ENCODE measurements at regions not wholly inside any gene's neighbourhood (a gene's known extent, or its start where the extent isn't known, plus 50 kb on each side); places are given as distances from the start of the nearest gene placed in this dataset.
"Not testable (repeated sequence)": the region's sequence is repeated elsewhere in the genome, so short reads cannot be mapped to it uniquely, and the experiment has no call there.

DNA sequence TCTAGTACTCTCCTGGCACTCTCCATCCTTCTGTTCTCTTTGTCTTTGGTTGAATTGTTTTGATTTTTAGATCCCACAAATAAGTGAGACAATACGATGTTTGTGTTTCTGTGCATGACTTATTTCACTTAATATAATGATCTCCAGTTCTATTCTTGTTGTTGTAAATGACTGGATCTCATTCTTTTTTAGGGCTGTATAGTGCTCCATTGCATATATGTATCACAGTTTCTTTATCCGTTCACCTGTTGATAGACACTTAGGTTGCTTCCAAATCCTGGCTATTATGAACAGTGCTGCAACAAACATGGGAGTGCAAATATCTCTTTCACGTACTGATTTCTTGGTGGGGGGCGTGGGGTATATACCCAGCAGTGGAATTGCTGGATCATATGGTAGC lies 245.0 kb downstream of the ADCYAP1 start:
- DNase-seq: no peak

DNA sequence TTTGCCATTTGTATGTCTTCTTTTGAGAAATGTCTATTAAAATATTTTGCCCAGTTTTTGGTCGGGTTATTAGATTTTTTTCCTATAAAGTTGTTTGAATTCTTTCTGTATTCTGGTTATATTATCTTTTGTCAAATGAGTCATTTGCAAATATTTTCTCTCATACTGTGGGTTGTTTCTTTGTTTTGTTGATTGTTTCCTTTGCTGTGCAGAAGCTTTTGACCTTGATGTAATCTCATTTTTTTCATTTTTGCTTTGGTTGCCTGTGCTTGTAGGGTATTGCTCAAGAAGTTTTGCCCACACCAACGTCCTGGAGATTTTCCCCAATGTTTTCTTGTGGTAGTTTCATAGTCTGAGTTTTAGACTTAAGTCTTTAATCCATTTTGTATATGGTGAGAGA lies 245.7 kb downstream of the ADCYAP1 start:
- DNase-seq: no peak

DNA sequence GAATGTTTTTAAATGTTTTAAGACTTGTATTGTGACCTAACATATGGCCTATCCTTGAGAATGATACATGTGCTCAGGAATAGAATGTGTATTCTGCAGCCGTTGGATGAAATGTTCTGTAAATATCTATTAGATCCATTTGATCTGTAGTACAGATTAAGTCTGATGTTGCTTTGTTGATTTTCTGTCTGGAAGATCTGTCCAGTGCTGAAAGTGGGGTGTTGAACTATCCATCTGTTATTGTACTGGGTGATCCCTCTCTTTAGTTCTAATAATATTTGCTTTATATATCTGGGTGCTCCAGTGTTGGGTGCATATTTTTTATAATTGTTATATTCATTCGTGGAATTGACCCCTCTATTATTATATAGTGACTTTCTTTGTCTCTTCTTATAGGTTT lies 248.3 kb downstream of the ADCYAP1 start:
- DNase-seq: not testable (repeated sequence)

DNA sequence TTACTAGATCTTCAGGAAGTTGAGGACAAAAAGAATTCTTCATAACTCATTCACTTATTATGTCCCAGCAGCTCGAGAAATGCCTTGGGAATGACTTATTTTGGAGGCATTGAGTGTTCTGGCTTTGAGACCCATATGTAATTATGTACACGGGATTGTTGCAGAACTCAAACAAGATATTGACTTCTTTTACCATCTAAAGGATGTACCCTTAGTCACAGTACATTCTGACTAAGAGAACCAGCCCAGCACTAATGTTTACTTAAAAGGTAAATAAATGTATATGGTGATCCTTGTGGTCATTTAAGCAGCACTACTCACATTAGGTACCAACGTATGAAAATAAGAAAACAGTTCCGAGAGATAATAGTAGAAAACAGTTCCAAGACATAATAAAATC lies 268.9 kb downstream of the ADCYAP1 start:
- DNase-seq: no peak

DNA sequence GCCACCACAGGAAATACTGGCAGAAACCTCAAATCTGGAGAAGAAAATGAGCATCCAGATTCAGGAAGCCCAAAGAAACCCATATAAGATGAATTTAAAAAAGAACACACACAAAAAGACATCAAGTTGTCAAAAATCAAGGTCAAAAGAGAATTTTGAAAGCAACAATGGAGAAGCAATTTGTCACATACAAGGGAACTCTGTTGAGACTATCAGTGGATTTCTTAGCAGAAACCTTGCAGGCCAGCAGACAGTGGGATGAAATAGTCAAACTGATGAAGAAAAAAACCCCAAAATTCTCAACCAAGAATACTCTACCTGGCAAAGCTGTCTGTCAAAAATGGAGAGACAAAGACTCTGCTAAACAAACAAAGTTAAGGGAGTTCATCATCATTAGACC lies 272.6 kb downstream of the ADCYAP1 start:
- no peak for DNase-seq

DNA sequence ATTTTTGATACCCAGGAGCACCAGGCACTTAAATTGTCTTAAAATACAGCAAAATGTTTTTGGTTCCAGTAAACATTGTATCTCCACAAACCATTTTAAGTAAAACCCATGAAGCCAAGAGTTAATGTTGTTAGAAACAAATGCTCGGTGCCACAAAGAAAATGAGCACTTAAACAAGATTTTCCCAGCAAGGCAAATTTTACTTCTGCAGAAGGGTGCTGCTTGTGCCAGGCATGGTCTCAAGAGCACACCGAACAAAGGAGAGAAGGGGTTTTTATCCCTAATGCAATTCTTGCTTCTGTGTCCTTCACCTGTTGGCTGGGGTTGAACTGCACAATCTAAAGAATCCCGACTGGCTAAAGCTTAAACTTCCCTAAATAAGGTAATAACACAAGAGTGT lies 286.7 kb downstream of the ADCYAP1 start:
- DNase-seq: no peak

DNA sequence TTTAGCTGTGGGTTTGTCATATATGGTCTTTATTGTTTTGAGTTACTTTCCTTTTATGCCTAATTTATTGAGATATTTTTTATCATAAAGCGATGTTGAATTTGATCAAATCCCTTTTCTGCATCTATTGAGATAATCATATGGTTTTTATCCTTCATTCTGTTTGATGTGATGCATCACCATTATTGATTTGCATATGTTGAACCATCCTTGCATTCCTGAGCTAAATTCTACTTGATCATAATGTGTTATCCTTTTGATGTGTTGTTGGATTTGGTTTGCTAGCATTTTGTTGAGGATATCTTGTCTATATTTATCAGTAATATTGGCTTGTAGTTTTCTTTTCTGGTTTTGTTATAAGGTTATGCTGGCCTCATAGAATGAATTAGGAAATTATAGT lies 308.5 kb downstream of the ADCYAP1 start:
- no peak for DNase-seq

- no peak for DNase-seq
These were observed 318.2 kb downstream of the ADCYAP1 start for GRCh38 chr18:1222880-1223279.

- no peak for DNase-seq
These were observed 322.4 kb downstream of the ADCYAP1 start for GRCh38 chr18:1227025-1227424.

GRCh38 chr18:1229634-1230033 lies 325.0 kb downstream of the ADCYAP1 start:
- no peak for DNase-seq

DNA sequence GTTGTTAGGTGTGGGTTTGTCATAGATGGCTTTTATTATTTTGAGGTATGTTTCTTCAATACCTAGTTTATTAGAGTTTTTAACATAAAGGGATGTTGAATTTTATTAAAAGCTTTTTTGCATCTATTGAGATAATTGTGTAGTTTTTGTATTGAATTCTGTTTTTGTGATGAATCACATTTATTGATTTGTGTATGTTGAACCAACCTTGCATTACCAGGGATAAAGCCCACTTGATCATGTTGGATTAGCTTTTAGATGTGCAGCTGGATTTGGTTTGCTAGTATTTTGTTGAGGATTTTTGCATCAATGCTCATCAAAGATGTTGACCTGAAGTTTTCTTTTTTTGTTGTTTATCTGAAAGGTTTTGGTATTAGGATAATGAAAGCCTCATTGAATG lies 328.2 kb downstream of the ADCYAP1 start:
- DNase-seq: no peak

DNA sequence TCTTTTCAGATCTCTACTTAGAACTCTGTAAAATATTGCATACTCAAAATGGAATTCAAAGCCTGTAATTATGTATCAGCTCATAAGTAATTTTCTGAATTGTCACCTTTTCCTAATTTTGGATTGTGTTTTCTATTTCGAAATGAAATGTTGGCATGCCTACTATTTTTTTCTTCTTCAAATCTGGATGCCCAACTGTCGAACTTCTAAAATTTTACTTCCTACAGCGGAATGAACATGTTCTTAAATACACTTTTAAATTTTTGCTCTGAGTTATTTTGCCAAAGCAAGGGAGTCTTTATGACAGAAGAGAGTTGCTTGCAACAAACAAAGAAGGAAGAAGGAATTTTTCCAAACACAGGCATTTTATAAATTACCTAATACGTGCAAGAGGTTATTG lies 336.0 kb downstream of the ADCYAP1 start:
- no peak for DNase-seq

DNA sequence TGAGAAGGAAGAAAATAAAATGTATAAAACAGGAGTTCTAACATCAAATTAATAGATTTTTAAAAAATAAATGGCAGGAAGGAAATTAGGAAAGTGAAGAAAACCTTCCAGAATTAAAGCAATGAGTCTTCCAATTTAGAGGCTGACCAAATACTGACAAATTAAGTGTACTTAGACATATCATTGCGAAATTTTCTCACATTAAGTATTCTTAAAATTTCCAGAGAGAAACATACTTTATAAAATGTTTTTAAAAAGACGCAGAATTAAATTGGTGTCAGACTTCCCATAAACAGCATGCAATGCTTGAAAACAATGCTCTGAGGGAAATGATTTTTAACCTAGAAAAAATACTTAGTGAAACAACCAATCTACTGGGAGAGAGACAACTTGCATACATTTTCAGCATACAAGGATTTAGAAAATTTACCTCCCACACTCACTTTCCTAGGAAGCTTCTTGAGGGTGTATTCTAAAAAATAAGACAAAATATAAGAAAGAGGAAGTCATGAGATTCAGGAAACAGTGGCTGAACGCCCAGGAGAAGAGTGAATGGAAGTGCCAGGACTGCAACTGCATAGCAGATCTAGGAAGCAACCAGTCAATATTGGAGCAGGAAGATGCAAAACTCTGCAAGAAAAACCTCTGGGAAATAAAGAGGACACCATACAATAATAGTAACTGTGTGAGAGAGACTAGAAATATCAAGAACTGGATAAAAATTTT lies 339.9 kb downstream of the ADCYAP1 start:
- no peak for DNase-seq

DNA sequence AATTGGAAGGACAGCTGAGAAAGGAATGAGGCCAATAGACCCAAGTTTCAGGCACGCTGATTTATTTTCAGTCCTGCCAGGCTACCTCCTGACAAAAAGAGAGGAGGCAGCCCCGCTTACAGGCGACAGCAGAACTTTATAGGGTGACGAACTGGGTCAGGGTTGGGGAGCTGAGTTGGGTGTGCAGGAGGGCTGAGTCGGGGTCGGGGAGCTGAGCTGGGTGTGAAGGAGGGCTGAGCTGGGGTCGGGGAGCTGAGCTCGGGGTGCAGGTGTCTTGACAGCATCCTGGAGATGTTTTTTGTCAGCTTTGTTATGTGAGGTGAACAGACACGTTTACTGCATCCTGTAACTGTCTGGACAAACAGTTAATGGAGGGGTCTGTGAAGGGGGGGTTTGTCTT lies 342.2 kb downstream of the ADCYAP1 start:
- DNase-seq: no peak

DNA sequence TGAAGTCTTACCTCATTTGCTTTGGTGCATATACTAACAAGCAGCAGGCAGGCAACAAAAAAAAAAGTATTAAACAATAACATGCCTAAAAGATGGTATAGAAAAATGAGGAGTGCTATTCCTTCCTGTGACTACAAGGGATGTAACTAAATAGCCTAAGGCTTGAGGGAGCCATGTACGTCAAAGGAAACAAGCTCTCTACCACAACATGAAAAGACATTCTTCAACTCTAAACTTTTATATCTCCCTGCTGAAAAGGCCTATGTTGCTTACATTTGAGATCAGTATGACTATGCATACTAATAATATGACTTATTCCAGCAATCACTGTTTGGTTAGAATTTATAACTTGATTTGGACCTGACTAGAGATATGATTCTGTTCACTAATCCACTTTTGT lies 347.9 kb downstream of the ADCYAP1 start:
- DNase-seq: no peak

DNA sequence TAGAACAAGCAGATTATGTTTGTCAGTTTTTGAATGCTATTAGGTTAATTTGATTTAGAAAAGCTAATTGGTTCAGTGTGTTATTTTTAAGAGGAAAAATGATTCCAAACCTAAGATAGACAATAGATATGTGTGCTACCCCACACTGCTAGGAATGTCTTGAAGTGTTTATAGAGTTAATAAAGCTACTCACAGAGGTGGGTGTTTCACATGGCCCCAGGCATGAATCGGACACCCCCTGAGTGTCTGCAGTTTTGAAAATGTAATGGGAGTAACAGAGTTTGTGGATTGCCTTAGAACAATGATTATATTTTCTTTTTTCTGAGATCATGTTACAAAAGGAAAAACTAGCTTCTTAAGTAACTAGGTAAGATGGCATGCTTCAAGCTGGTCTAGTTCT lies 348.3 kb downstream of the ADCYAP1 start:
- no peak for DNase-seq

- no peak for DNase-seq
These were observed 349.2 kb downstream of the ADCYAP1 start for GRCh38 chr18:1253827-1254226.

GRCh38 chr18:1261054-1261453 lies 356.4 kb downstream of the ADCYAP1 start:
- DNase-seq: no peak

DNA sequence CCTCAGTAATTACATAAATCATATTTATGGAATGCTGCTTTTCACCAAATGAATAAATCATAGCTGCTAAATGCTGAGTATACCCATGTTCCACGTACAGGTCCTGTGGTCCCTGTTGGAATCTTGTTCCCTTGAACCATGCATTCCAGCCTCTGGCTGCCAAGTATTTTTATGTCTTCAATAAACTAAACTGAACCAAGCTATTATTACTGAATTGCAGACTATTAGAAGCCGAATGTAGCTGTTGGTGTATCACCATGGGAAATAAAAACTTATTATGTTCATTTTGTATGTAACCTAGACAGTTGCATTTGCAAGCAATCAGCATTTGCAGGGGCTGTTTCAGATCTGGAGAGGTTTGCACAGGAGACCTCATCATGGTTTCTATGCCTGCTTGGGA lies 362.4 kb downstream of the ADCYAP1 start:
- DNase-seq: no peak

DNA sequence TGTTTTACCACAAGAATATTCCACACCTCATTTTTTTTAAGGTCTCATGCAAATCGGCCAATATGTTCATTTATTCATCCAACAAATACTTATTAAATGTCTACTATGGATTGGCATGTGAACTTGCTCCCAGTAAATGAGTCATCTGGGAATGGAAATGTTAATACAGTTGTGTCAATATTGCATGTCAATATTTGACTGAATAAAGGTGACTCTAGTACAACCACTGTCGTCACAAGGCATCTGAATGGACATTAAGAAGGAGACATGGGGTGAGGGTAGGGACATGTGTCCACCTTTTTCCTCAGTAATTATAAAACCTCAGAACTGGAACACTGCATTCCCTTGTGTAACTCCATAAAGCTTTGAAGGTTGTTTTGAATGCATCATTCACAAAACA lies 365.4 kb downstream of the ADCYAP1 start:
- no peak for DNase-seq

GRCh38 chr18:1273469-1273868 lies 368.8 kb downstream of the ADCYAP1 start:
- DNase-seq: no peak

DNA sequence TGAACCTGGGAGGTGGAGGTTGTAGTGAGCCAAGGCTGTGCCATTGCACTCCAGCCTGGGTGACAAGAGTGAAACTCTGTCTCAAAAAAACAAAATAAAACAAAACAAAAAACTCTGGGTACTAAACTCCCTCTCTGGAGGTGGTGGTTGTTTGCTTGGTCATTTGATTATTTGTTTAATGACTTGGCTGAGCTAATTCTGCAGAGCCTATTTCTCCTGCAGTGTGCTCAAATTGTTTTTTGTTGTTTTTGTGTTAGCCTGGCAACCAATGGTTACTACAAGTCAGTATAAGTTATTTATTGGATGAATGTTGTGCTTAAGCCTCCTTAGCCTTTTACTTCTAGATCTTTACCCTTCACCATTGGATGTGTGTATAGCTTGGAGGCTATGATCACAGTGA lies 387.5 kb downstream of the ADCYAP1 start:
- no peak for DNase-seq

- no peak for DNase-seq
These were observed 389.6 kb downstream of the ADCYAP1 start for GRCh38 chr18:1294229-1294628.

DNA sequence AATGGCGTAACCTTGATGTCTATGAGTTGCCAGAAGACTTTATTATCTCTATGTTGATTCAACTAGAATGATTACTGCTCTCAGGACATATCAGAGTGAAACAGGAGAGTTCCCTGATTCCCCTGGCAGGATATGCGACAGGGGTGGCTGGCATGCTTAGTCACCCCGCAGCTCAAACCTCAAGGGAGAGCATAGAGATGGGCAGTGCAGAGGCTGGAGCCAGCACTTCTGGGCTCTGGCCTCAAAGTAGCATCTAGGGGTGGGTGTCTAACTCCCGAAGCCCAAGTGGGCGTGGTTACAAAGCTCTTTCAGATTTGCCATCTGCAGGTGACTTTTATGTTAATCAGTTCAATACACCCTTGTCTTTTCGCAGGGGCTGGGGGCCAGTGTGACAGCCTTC lies 391.6 kb downstream of the ADCYAP1 start:
- no peak for DNase-seq

DNA sequence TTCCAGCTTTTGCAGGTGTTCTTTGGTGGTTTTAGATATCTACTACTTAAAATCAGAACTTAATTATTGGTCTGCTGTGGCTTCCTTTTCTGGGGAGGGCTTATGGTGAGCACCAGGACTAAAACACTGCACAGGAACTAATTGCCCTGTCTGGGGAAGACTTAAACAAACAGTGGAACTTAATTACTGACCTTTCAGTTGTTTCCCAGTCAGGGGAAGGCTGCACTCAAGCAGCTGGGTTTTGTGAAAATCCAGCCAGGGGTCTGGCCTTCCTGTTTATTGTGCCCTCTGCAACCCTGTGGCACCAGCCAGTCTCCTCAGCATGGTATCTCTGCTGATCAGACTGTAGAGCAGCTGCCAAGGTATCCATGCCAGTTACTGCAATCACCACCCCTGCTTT lies 398.2 kb downstream of the ADCYAP1 start:
- no peak for DNase-seq

Data from stimulated activated CD4-positive, alpha-beta T cell treated with anti-CD3 and anti-CD28 coated beads, Interleukin-4, amount 100 ng/mL, for 1 hour (primary cell).